Stomach (tissue), 4 donors: ENCODE measurements at regions not wholly inside any gene's neighbourhood (a gene's known extent, or its start where the extent isn't known, plus 50 kb on each side); places are given as distances from the start of the nearest gene placed in this dataset.

Experiments used
- CTCF ChIP-seq, 7 experiments: fragments of 450-650 bp in 4 of 7; fragments of 200-600 bp in 3 of 7; sonication (generic) in 3 of 7; IDR thresholded peaks; one replicate each; pipeline ENCODE4 v1.5.1; 2016 to 2019; ENCODE audit warnings: antibody characterized with exemption in 7 of 7, control low read depth in 2 of 7, mild to moderate bottlenecking in 1 of 7
- POLR2A ChIP-seq, 4 donors: fragments of 450-650 bp; IDR thresholded peaks; one replicate each; pipeline ENCODE4 v1.6.1; 2016; ENCODE audit warnings: antibody characterized with exemption in 4 of 4, control low read depth in 2 of 4, mild to moderate bottlenecking in 1 of 4, moderate library complexity in 1 of 4
- POLR2AphosphoS5 ChIP-seq, 3 donors: sonication (generic); formaldehyde crosslinking; IDR thresholded peaks; one replicate each; pipeline ENCODE4 v1.6.1; 2016; ENCODE audit warnings: antibody characterized with exemption in 3 of 3

- TF ChIP-seq CTCF (IDR thresholded peaks at IDR 0.05) (no peak), POLR2A (IDR thresholded peaks at IDR 0.05) (no peak), POLR2AphosphoS5 (IDR thresholded peaks at IDR 0.05) (no peak)
These were observed 467.4 kb downstream of the EPHA5 start for GRCh38 chr4:65202853-65203236.
